ENCODE measurements at regions not wholly inside any gene's neighbourhood (a gene's known extent, or its start where the extent isn't known, plus 50 kb on each side); places are given as distances from the start of the nearest gene placed in this dataset.
"Not testable (repeated sequence)": the region's sequence is repeated elsewhere in the genome, so short reads cannot be mapped to it uniquely, and the experiment has no call there.

GRCh38 chr17:73911726-73912372 is 267.6 kb upstream of the SDK2 start:
- Histone ChIP-seq H3K27me3 (peaks cover 0 to 32% of the 10 kb centered on the region in 2 donors), H3K4me1 (no peaks in the 10 kb centered on the region), H3K4me3 (no peak overlapping the region), H3K36me3 (no peaks in the 10 kb centered on the region), H3K27ac (no peak overlapping the region), H3K9me3 (peaks cover 0 to 9% of the 10 kb centered on the region in 2 donors)
- intact Hi-C loops (cut with DNase I) = no loop called here
- DNase-seq = no peak
- no peak for TF ChIP-seq CTCF (IDR thresholded peaks at IDR 0.05)
- ATAC-seq = no peak

- ATAC-seq = no peak
- DNase-seq = no peak
- intact Hi-C loops (cut with DNase I) = no loop called here
- Histone ChIP-seq H3K27ac (no peak overlapping the region), H3K4me3 (no peak overlapping the region), H3K4me1 (no peaks in the 10 kb centered on the region), H3K27me3 (peaks cover 0 to 28% of the 10 kb centered on the region in 2 donors), H3K36me3 (no peaks in the 10 kb centered on the region), H3K9me3 (peaks cover 0 to 9% of the 10 kb centered on the region in 2 donors)
- no peak for TF ChIP-seq CTCF (IDR thresholded peaks at IDR 0.05)
Observed at GRCh38 chr17:73912373-73912746, 268.1 kb upstream of the SDK2 start.

GRCh38 chr17:73914536-73915274 is 270.5 kb upstream of the SDK2 start:
- DNase-seq (no peak), ATAC-seq (no peak)
- H3K27me3 ChIP-seq = peaks cover 0 to 23% of the 10 kb centered on the region in 2 donors
- H3K4me1 ChIP-seq = no peaks in the 10 kb centered on the region
- H3K27ac ChIP-seq = no peak overlapping the region
- no peaks in the 10 kb centered on the region for H3K36me3 ChIP-seq
- no peak for TF ChIP-seq CTCF (IDR thresholded peaks at IDR 0.05)
- intact Hi-C loops (cut with DNase I) = no loop called here
- peaks cover 0 to 9% of the 10 kb centered on the region in 2 donors for H3K9me3 ChIP-seq
- H3K4me3 ChIP-seq = no peak overlapping the region

- ATAC-seq; DNase-seq; H3K4me3 ChIP-seq; H3K27ac ChIP-seq; intact Hi-C loops (cut with DNase I); H3K4me1 ChIP-seq; H3K36me3 ChIP-seq: not testable (repeated sequence)
- Histone ChIP-seq H3K27me3 (peaks cover 0 to 16% of the 10 kb centered on the region in 2 donors), H3K9me3 (peaks cover 0 to 16% of the 10 kb centered on the region in 2 donors)
Observed at GRCh38 chr17:73919033-73919432, 274.8 kb upstream of the SDK2 start.

- H3K36me3 ChIP-seq = no peaks in the 10 kb centered on the region
- intact Hi-C loops (cut with DNase I) = no loop called here
Observed at GRCh38 chr17:73921306-73921705, 277.1 kb upstream of the SDK2 start.

More at GRCh38 chr17:73921306-73921705, 277.1 kb upstream of the SDK2 start:
- H3K27me3 ChIP-seq = peaks cover 0 to 15% of the 10 kb centered on the region in 2 donors
- no peak for ATAC-seq
- TF ChIP-seq CTCF (IDR thresholded peaks at IDR 0.05) = no peak
- H3K4me3 ChIP-seq = no peak overlapping the region
- H3K27ac ChIP-seq = no peak overlapping the region
- no peak for DNase-seq
- no peaks in the 10 kb centered on the region for H3K4me1 ChIP-seq
- H3K9me3 ChIP-seq = peaks cover 0 to 8% of the 10 kb centered on the region in 2 donors

Data from left lung (tissue), 4 donors.